ENCODE measurements at regions not wholly inside any gene's neighbourhood (a gene's known extent, or its start where the extent isn't known, plus 50 kb on each side); places are given as distances from the start of the nearest gene placed in this dataset.

- no peak for TF ChIP-seq POLR2A (IDR thresholded peaks at IDR 0.05; ENCODE audit: low read length)
- no peak for TF ChIP-seq GATA1 (IDR thresholded peaks at IDR 0.05; ENCODE audit: low read depth, low read length)
These were observed 81.0 kb upstream of the KLHL25 start for GRCh38 chr15:85875756-85876155.

Data from erythroblast (primary cell).